Uterus (tissue), 3 donors: ENCODE measurements at regions not wholly inside any gene's neighbourhood (a gene's known extent, or its start where the extent isn't known, plus 50 kb on each side); places are given as distances from the start of the nearest gene placed in this dataset.
"Not testable (repeated sequence)": the region's sequence is repeated elsewhere in the genome, so short reads cannot be mapped to it uniquely, and the experiment has no call there.

ENCODE experiments used
- DNase-seq, 2 donors: peaks; one replicate each; pipeline ENCODE4 v3.0.0-alpha.2; 2019 to 2020
- H3K27ac ChIP-seq, 2 donors: fragments of 200-600 bp; sonication (generic); 1 replicate in 1 of 2; 2 replicates in 1 of 2; pipeline ENCODE4 v1.5.1; 2016 to 2018
- H3K27me3 ChIP-seq, 2 donors: fragments of 200-600 bp; sonication (generic); one replicate each; pipeline ENCODE4 v1.5.1; 2018 to 2019; ENCODE audit warnings: control low read depth in 1 of 2
- H3K36me3 ChIP-seq, 2 donors: fragments of 200-600 bp; sonication (generic); one replicate each; pipeline ENCODE4 v1.5.1; 2019; ENCODE audit warnings: control low read depth in 1 of 2
- H3K4me1 ChIP-seq, 2 donors: fragments of 200-600 bp; sonication (generic); one replicate each; pipeline ENCODE4 v1.5.1; 2018 to 2019; ENCODE audit warnings: control low read depth in 1 of 2
- H3K4me3 ChIP-seq, 2 donors: fragments of 200-600 bp; sonication (generic); 1 replicate in 1 of 2; 2 replicates in 1 of 2; pipeline ENCODE4 v1.5.1; 2018 to 2019; ENCODE audit warnings: mild to moderate bottlenecking in 1 of 2
- H3K9me3 ChIP-seq, 2 donors: fragments of 200-600 bp; sonication (generic); one replicate each; pipeline ENCODE4 v1.5.1; 2019; ENCODE audit warnings: control low read depth in 1 of 2
- CTCF ChIP-seq, 4 experiments: fragments of 200-600 bp in 2 of 4; fragments of 450-650 bp in 2 of 4; sonication (generic) in 2 of 4; IDR thresholded peaks; one replicate each; pipeline ENCODE4 v1.5.1; 2016 to 2019; ENCODE audit warnings: antibody characterized with exemption in 4 of 4, mild to moderate bottlenecking in 2 of 4, moderate library complexity in 1 of 4
- intact Hi-C: fragments of 100-400 bp; cut with DNase I; formaldehyde crosslinking; loops from one replicate; pipeline ENCODE4 v1.15.1; 2023; ENCODE audit warnings: low total_unique reads
- donor health status: DM: yes; HTN: yes; CAD: no.

DNA sequence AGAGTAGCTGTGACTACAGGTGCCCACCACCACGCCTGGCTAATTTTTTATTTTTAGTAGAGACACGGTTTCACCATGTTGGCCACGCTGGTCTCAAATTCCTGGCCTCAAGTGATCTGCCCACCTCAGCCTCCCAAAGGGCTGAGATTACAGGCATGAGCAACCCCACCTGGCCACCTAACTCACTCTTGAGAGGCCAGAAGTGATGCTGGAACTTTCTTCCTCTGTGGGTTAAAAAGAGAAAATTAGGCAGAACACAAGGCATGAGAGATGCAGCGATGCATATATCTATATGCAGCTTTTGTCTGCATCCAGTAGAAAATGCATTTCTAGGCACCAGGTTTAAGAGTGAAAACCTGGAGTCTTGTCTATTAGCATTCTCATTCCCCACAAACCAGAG, 100.2 kb upstream of the CLEC6A start:
- DNase-seq, H3K9me3 ChIP-seq, H3K27me3 ChIP-seq, H3K4me3 ChIP-seq, H3K27ac ChIP-seq, intact Hi-C loops, H3K36me3 ChIP-seq, H3K4me1 ChIP-seq: not testable (repeated sequence)

DNA sequence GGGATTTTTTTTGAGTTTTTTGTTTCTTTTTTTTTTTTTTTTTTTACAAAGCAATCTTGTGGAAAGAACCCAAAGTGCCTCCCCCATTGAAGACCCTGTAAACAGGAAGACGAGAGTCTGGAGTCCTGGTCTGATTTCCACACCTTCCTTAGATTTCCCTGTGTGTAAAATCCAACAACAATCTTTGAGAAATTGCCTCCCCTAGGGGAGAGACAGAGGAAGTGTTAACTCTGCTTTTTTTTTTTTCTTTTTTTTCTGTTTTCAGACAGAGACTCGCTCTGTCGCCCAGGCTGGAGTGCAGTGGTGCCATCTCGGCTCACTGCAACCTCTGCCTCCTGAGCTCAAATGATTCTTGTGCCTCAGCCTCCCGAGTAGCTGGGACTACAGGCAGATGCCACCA, 82.0 kb upstream of the CLEC6A start:
- H3K27ac ChIP-seq, DNase-seq, intact Hi-C loops, H3K4me1 ChIP-seq, H3K36me3 ChIP-seq, H3K27me3 ChIP-seq, H3K4me3 ChIP-seq, H3K9me3 ChIP-seq: not testable (repeated sequence)

- intact Hi-C loops = not testable (repeated sequence)
These were observed 80.6 kb upstream of the CLEC6A start for GRCh38 chr12:8375122-8375521.

GRCh38 chr12:8377756-8378155, 78.0 kb upstream of the CLEC6A start:
- H3K27ac ChIP-seq, DNase-seq, H3K27me3 ChIP-seq, H3K36me3 ChIP-seq, H3K9me3 ChIP-seq, intact Hi-C loops, H3K4me1 ChIP-seq, H3K4me3 ChIP-seq: not testable (repeated sequence)

More at GRCh38 chr12:8375122-8375521, 80.6 kb upstream of the CLEC6A start:
- H3K4me3 ChIP-seq, H3K27me3 ChIP-seq, H3K36me3 ChIP-seq, H3K27ac ChIP-seq, H3K9me3 ChIP-seq, DNase-seq, H3K4me1 ChIP-seq: not testable (repeated sequence)

DNA sequence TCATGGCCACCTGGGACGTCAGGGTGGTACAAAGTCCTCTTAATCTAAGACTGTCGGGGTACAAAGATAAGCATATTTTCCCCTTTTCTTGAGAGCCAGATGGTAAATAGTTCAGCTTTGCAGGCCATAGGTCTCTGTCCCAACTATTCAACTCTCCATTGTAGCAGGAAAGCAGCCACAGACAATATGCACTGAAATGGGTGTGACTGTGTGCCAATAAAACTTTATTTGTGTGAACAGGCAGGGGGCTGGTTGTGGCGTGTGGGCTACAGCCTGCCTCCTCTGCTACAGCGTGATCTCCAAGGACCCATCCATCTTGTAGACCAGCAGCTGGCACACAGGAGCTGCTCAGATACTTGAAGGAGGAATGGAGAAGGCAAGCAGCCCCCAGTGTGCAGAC, 73.2 kb upstream of the CLEC6A start:
- H3K27ac ChIP-seq, intact Hi-C loops, H3K9me3 ChIP-seq, H3K4me3 ChIP-seq, DNase-seq, H3K4me1 ChIP-seq, H3K36me3 ChIP-seq, H3K27me3 ChIP-seq: not testable (repeated sequence)

DNA sequence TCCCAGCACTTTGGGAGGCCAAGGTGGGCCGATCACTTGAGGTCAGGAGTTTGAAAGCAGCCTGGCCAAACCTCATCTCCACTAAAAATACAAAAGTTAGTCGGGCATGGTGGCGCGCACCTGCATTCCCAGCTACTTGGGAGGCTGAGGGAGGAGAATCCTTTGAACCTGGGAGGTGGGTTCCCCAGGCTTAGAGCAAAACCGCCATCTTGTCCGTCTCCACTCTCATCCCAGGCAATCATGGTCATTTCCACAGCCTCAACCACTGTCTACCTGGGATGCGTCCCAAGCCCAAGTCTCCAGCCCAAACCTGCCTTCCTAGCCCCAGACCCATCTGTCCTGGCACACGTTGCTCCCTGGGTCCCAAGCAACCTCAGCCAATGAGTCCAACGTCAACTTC, 71.1 kb upstream of the CLEC6A start:
- DNase-seq, H3K4me1 ChIP-seq, H3K36me3 ChIP-seq, H3K9me3 ChIP-seq, H3K4me3 ChIP-seq, intact Hi-C loops, H3K27ac ChIP-seq, H3K27me3 ChIP-seq: not testable (repeated sequence)

DNA sequence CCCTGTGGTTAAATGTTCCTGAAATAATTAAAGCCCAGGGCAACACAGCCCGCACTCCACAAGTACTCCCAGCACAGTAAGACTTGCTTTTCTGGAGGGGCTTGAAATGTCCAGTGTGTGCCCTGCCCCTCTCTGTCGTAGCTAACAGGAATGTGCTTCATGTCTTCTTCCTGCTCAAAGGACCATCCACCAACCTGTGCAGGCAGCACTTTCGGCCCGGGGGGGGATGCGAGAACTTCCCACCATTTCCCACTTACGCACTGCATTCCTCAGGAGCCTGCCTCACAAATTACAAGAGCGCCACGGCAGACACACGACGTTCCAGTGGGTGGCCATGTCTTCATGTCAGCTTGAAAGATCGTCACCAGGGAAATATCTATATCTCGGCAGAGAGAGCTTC, 70.3 kb upstream of the CLEC6A start:
- DNase-seq, intact Hi-C loops: not testable (repeated sequence)

GRCh38 chr12:8386661-8387060, 69.1 kb upstream of the CLEC6A start:
- intact Hi-C loops = not testable (repeated sequence)

More for the DNA sequence above, 70.3 kb upstream of the CLEC6A start:
- H3K36me3 ChIP-seq, H3K4me3 ChIP-seq, H3K27me3 ChIP-seq, H3K9me3 ChIP-seq, H3K27ac ChIP-seq, H3K4me1 ChIP-seq: not testable (repeated sequence)

DNA sequence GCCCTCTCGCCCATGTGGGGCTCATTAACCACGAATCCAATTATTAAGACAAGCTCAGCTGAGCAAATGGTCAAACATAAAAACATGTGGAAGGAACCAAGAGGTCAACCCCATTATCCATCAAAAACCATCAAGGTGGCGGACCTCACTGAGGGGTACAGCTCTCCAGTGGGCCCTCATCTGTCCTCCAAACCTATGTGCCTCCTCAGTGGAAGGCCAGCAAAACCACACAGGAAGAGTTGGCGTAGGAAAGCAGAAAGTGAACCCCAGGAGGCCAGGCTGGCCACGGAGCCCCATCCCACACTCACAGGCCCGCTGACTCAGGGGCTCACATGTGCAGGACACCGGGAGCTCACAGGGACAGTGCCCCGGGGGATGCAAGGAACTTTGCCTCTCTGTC, 66.5 kb upstream of the CLEC6A start:
- DNase-seq, H3K27me3 ChIP-seq, H3K27ac ChIP-seq, H3K4me3 ChIP-seq, H3K4me1 ChIP-seq, H3K9me3 ChIP-seq, intact Hi-C loops, H3K36me3 ChIP-seq: not testable (repeated sequence)

More at GRCh38 chr12:8386661-8387060, 69.1 kb upstream of the CLEC6A start:
- H3K27me3 ChIP-seq, DNase-seq, H3K27ac ChIP-seq, H3K4me1 ChIP-seq, H3K4me3 ChIP-seq, H3K9me3 ChIP-seq, H3K36me3 ChIP-seq: not testable (repeated sequence)

- H3K4me1 ChIP-seq, H3K27ac ChIP-seq, intact Hi-C loops, H3K27me3 ChIP-seq, H3K9me3 ChIP-seq, H3K36me3 ChIP-seq: not testable (repeated sequence)
- TF ChIP-seq CTCF (IDR thresholded peaks at IDR 0.05) = peak; percentile 41 to 85 (median 72)
- H3K4me3 ChIP-seq = peak overlapping the region; percentile 31 to 39
- DNase-seq = peak; percentile 60 to 61
These were observed 65.6 kb upstream of the CLEC6A start for GRCh38 chr12:8390001-8390777.
